ENCODE measurements at regions not wholly inside any gene's neighbourhood (a gene's known extent, or its start where the extent isn't known, plus 50 kb on each side); places are given as distances from the start of the nearest gene placed in this dataset.

- no peak for TF ChIP-seq CTCF (IDR thresholded peaks at IDR 0.05; ENCODE audit: borderline replicate concordance)
- no peaks in the 10 kb centered on the region for H3K4me1 ChIP-seq
- no peak for DNase-seq
- H3K9me3 ChIP-seq (replicated peaks), result peaks cover 8% of the 10 kb centered on the region
- H3K36me3 ChIP-seq, result no peaks in the 10 kb centered on the region
- intact Hi-C loops (cut with micrococcal nuclease), result no loop called here
- H3K4me3 ChIP-seq, result no peak overlapping the region
- H3K27ac ChIP-seq (replicated peaks), result no peak overlapping the region
- no peaks in the 10 kb centered on the region for H3K27me3 ChIP-seq (ENCODE audit: low read depth)
Measured at GRCh38 chr5:121319292-121319691, 532.4 kb upstream of the FTMT start.

- Histone ChIP-seq H3K4me1 (no peaks in the 10 kb centered on the region), H3K36me3 (no peaks in the 10 kb centered on the region), H3K27ac (replicated peaks) (no peak overlapping the region), H3K27me3 (ENCODE audit: low read depth) (no peaks in the 10 kb centered on the region), H3K9me3 (replicated peaks) (no peaks in the 10 kb centered on the region), H3K4me3 (no peak overlapping the region)
- TF ChIP-seq CTCF (IDR thresholded peaks at IDR 0.05; ENCODE audit: borderline replicate concordance), result no peak
- intact Hi-C loops (cut with micrococcal nuclease), result no loop called here
- DNase-seq, result no peak
Measured at GRCh38 chr5:121325930-121326329, 525.8 kb upstream of the FTMT start.

GRCh38 chr5:121350181-121350930 is 501.3 kb upstream of the FTMT start:
- Histone ChIP-seq H3K9me3 (replicated peaks) (no peaks in the 10 kb centered on the region), H3K4me3 (no peak overlapping the region), H3K36me3 (no peaks in the 10 kb centered on the region), H3K27ac (replicated peaks) (no peak overlapping the region), H3K27me3 (ENCODE audit: low read depth) (no peaks in the 10 kb centered on the region), H3K4me1 (no peaks in the 10 kb centered on the region)
- no peak for TF ChIP-seq CTCF (IDR thresholded peaks at IDR 0.05; ENCODE audit: borderline replicate concordance)
- intact Hi-C loops (cut with micrococcal nuclease), result no loop called here
- DNase-seq, result no peak

- Histone ChIP-seq H3K27ac (replicated peaks) (no peak overlapping the region), H3K9me3 (replicated peaks) (no peaks in the 10 kb centered on the region), H3K4me3 (no peak overlapping the region), H3K4me1 (no peaks in the 10 kb centered on the region), H3K36me3 (no peaks in the 10 kb centered on the region), H3K27me3 (ENCODE audit: low read depth) (no peaks in the 10 kb centered on the region)
- no peak for TF ChIP-seq CTCF (IDR thresholded peaks at IDR 0.05; ENCODE audit: borderline replicate concordance)
- DNase-seq, result no peak
- intact Hi-C loops (cut with micrococcal nuclease), result no loop called here
Measured at GRCh38 chr5:121366515-121366914, 485.2 kb upstream of the FTMT start.

DNA sequence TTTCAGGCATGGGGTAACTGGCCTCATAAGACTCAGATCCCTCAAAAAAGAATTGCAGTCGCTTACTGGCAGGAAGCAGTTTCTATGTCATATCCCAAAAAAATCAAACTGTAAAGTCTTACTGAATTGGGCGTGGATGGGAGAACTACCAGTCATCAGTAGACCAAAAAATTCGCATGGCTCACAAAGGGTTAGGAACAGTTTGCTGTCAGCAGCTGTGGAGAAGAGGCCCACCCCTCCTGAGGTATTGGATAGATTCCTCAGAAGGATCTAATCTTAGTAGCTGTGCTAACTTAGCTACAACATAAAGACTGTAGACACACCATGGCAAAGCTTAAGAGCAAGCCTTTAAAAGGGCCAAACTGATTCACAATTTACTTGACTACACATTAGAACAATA is 478.3 kb upstream of the FTMT start:
- Histone ChIP-seq H3K27ac (replicated peaks) (no peak overlapping the region), H3K9me3 (replicated peaks) (no peaks in the 10 kb centered on the region), H3K4me3 (no peak overlapping the region), H3K36me3 (no peaks in the 10 kb centered on the region), H3K4me1 (no peaks in the 10 kb centered on the region), H3K27me3 (ENCODE audit: low read depth) (no peaks in the 10 kb centered on the region)
- DNase-seq, result no peak
- TF ChIP-seq CTCF (IDR thresholded peaks at IDR 0.05; ENCODE audit: borderline replicate concordance), result no peak
- intact Hi-C loops (cut with micrococcal nuclease), result no loop called here

Data from left ventricle myocardium inferior (tissue), 1 donor.